ENCODE measurements at regions not wholly inside any gene's neighbourhood (a gene's known extent, or its start where the extent isn't known, plus 50 kb on each side); places are given as distances from the start of the nearest gene placed in this dataset.

- H2AK5ac ChIP-seq (ENCODE audit: insufficient read length, low read length) = no peak overlapping the region
- H4K8ac ChIP-seq (replicated peaks; ENCODE audit: insufficient read length, low read depth, low read length) = no peak overlapping the region
- peak overlapping the region; percentile 77 for H3K4me2 ChIP-seq (ENCODE audit: insufficient read depth, insufficient read length, low read length)
- TF ChIP-seq CTCF (conservative IDR thresholded peaks at IDR 0.05) = no peak
- peak overlapping the region in 1 of 3 experiments; percentile 53; a peak in 3 of 7 replicates for H3K27ac Mint-ChIP-seq
- H3K27me3 Mint-ChIP-seq (ENCODE audit: low read depth) = no peaks in the 10 kb centered on the region; the same call in 1 of the 2 replicates
- H3K56ac ChIP-seq (ENCODE audit: insufficient read length, low read depth, low read length) = no peak overlapping the region
- H3K23ac ChIP-seq (ENCODE audit: insufficient read length, low read depth, low read length) = no peak overlapping the region
- H4K5ac ChIP-seq (ENCODE audit: insufficient read length, low read depth, low read length) = no peak overlapping the region
- no peak overlapping the region for H2BK120ac ChIP-seq (ENCODE audit: low read depth, low read length, poor library complexity, severe bottlenecking)
- H3K27me3 ChIP-seq (ENCODE audit: insufficient read depth, low read length) = no peaks in the 10 kb centered on the region
- no peak overlapping the region for H4K91ac ChIP-seq (ENCODE audit: insufficient read length, low read depth, low read length)
- no peaks in the 10 kb centered on the region for H4K20me1 ChIP-seq (ENCODE audit: control insufficient read depth, insufficient read depth, insufficient read length)
- no peak overlapping the region for H3T11ph ChIP-seq (ENCODE audit: low read length)
- no peaks in the 10 kb centered on the region for H3K79me2 ChIP-seq (ENCODE audit: insufficient read depth, low read length)
- H2BK5ac ChIP-seq (ENCODE audit: insufficient read length, low read length) = no peak overlapping the region
- no peak overlapping the region for H3K4me3 Mint-ChIP-seq
- no peak overlapping the region for H2AFZ ChIP-seq (ENCODE audit: low read length)
- no peak overlapping the region for H2BK20ac ChIP-seq (ENCODE audit: low read depth, low read length, poor library complexity, severe bottlenecking)
- H3K36me3 Mint-ChIP-seq (ENCODE audit: insufficient read depth in 1 of 3, low read depth in 3 of 3) = no peaks in the 10 kb centered on the region; a peak in 1 of 7 replicates
- H3K9ac ChIP-seq (ENCODE audit: extremely low read depth, insufficient read length, low read length) = peak overlapping the region; percentile 88
- H2BK12ac ChIP-seq (ENCODE audit: insufficient read length, low read depth, low read length) = no peak overlapping the region
- H3K4me1 ChIP-seq (ENCODE audit: insufficient read depth, low read length) = no peaks in the 10 kb centered on the region
- H3K9me3 Mint-ChIP-seq = no peaks in the 10 kb centered on the region
- H3K18ac ChIP-seq (ENCODE audit: insufficient read length, low read depth, low read length) = no peak overlapping the region
- H3K4me1 Mint-ChIP-seq = peaks cover 12 to 18% of the 10 kb centered on the region in 2 experiments
- no peak for DNase-seq
- no peak overlapping the region for H2BK15ac ChIP-seq (ENCODE audit: low read depth, low read length)
- no peak overlapping the region for H3K4ac ChIP-seq (ENCODE audit: low read depth, low read length)
- H3K27ac ChIP-seq (ENCODE audit: insufficient read length, low read depth, low read length) = no peak overlapping the region
- peaks cover 8% of the 10 kb centered on the region for H3K23me2 ChIP-seq (ENCODE audit: insufficient read length, low read depth, low read length, poor library complexity, severe bottlenecking)
- no CpG with 5 or more reads among the region's 12 CpGs for WGBS (ENCODE audit: extremely low coverage, insufficient read length, low lambda C conversion rate)
- H3K79me1 ChIP-seq (ENCODE audit: insufficient read depth, low read depth, low read length, poor library complexity, severe bottlenecking) = no peaks in the 10 kb centered on the region
- no peaks in the 10 kb centered on the region for H3K9me3 ChIP-seq (ENCODE audit: control insufficient read depth, low read depth, low read length)
- H3K14ac ChIP-seq (ENCODE audit: insufficient read depth, low read length) = no peak overlapping the region; the same call in 1 of the 2 replicates
These were observed 72.3 kb downstream of the OR2B2 start for GRCh38 chr6:27839626-27840475.
